HG02885 (cell line): ENCODE measurements at regions not wholly inside any gene's neighbourhood (a gene's known extent, or its start where the extent isn't known, plus 50 kb on each side); places are given as distances from the start of the nearest gene placed in this dataset.
"Not testable (repeated sequence)": the region's sequence is repeated elsewhere in the genome, so short reads cannot be mapped to it uniquely, and the experiment has no call there.

Experiments used
- ATAC-seq: cut with Tn5 transposase; IDR thresholded peaks from one replicate; pipeline ENCODE4 v1.9.1; 2021; ENCODE audit warnings: mild to moderate bottlenecking; ENCODE audit not compliant: unreplicated experiment, poor library complexity

DNA sequence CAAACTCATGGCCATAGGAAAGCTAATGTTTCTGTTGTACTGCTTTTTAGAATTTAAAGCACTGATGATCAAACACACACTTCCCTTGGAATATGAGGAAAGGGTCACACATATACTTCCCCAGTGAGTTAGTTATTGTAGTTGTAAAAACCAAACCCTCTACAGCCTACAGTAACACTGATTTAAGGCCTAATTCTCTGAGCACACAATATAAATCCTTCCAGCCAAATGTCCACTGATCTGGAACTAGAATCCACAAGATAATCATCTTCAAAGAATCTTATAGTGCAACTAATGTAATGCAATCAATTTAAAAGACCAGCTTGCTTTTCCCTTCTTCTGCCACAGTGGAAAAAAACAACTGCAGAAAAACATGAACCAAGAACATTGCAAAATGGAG, 219.3 kb downstream of the CAAP1 start:
- ATAC-seq = no peak

DNA sequence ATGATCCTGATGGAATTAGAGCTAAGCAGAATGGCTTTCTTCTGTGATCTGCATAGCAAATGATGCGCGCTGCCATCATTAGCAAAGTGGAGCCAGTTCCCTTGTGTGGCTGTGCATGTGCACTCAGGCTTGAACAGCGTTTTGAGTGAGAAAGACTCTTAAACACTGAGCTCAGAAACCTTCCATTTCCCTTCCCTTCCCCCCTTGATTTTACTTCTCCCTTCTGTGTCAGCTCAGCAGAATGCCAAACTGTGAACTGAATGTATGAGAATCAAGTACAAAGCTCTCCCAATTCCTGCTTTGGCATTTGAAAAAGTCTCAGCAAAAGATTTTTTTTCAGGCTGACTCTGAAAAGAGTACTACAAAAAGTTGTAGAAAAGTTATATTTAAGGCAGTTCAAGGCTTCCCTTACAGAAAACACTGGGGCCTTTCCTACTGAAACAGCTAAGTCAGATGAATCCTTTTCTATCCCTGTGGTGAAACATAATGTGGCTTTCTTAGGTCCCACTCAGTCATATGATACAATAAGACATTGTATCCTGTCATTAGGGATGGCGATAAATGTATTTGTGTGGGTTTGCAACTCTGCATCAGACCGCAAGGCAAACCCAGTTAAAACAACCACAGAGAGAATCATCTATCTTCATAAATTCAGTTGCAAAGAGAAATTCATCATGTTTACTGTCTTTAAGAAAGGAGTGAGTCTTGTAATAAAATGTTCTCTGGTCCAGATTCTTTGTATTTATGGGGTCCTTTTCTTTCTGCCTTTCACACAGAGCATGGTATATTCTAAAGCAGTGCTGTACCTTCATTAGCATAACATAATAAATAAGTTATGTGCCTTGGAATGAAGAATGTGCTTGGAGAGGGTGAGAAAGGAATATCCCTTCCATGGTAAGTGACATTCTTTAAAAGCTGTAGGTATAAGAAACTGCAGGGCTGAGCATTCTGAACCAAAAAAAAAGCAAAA, 222.6 kb downstream of the CAAP1 start:
- peak; percentile 81 for ATAC-seq

GRCh38 chr9:26667882-26668281, 224.7 kb downstream of the CAAP1 start:
- no peak for ATAC-seq

GRCh38 chr9:26665666-26666065, 226.9 kb downstream of the CAAP1 start:
- no peak for ATAC-seq

- ATAC-seq = not testable (repeated sequence)
Observed at GRCh38 chr9:26664087-26664773, 228.4 kb downstream of the CAAP1 start.

DNA sequence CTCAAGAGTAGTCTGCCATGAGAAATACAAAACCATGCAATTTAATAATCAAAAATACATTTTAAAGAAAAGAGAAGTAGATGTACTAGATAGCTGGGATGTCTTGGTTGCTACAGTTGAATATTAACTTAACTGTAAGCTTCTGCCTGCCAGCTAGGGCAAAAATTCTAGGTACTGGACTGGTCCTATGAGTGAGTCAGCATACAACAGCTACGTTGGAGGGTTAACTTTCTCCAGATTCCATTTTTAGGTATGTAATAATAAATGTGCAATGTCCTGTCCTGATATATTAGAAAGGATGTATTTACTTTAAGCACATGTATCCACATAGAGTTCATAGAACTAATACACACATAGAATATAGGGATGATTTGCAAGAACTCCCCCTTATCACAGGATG, 230.1 kb downstream of the CAAP1 start:
- ATAC-seq = no peak

DNA sequence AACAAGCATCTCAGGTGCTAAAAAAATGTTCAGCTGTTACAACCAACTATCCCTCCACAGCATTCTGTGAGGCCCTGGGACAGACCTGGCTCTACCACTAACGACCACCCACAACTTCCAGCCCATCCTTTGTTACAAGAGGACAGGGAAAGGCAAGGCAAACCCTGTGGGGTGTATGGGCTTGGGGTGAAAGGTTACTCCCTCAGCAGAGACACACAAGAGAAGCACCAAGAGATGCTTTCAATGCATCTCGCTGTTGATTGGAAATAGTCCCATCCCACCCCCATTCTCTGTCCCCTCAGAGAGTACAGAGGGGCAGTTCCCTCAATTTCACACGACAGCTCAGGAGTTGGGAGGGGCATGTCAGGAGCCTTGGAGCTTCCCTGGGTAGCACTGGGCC, 234.1 kb downstream of the CAAP1 start:
- ATAC-seq = no peak

GRCh38 chr9:26657958-26658357, 234.6 kb downstream of the CAAP1 start:
- ATAC-seq = no peak

DNA sequence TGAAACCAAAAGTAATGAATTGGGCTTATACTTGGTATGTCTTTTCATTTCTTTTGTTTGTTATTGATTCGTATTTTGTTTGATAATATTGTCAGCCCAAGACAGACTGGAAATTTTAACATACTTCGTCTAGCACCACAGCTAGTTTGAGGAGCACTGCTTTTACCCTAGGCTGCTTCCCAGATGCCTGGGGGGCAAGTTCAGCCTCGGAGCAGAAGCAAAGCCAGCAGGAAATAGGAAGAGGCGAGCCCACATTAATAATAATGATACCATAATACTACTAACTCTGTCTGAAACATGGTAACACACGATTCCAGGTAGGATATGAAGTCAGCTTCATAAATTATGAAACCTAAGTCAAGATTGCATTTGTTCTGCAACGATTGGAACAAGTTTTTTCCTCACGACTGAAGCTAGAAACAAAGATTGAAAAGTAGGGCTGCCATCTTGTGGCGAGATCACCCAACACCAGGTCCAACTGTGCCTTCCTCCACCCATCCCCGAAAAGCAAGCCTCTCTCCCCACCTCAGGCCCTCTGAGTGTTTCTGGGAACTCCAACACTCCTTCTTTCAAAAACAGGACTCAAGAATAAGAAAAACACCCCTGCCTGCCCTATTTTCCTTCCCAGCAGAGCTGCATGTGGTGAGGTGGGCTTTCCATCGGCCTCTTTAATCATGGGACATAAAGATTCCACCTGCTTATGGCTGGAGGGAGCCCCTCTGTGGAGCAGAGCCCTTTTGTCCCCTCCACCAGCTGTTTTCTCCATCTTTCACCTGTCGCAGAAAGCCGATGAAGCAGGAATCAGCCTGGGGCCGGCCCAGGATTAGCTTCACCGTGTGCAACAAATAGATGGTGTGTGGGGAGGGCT, 236.4 kb downstream of the CAAP1 start:
- ATAC-seq = no peak

GRCh38 chr9:26655166-26655565, 237.4 kb downstream of the CAAP1 start:
- ATAC-seq = no peak

DNA sequence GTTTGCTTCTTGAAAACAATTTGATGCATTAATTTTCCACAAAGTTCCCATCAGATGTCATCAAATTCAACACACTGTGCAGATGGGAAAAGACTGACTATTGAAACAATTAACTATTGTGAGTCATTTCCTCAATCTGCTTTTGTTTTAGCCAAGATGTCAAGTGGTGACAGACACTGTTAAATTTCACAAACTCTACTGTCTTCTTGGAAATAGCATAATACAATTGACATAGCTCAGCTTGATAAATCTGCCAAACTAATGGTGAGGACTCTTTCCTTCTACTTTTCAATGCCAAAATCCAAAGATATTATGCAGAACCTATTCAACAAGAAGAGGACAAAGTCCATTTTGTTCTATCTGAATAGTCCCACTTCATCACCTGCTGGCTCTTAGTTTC, 242.3 kb downstream of the CAAP1 start:
- no peak for ATAC-seq

DNA sequence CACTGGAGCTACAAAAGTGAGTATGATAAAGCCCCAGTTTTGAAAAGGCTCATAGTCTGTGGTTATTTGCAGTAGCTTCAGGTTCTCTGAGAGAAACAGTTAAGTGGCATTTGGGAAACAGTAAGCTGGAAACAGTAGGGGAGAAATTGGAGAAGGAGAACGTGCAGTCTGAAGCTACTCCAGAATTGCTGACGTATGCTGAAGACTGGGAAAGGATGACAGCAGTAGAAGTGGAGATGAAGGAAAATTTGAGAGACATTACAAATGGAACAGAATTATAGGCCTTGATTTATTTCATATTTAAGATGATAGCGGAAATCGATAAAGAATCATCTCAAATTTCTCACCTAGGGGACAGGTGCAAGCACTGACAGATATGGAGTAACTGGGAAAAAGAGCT, 248.8 kb downstream of the CAAP1 start:
- ATAC-seq = no peak

DNA sequence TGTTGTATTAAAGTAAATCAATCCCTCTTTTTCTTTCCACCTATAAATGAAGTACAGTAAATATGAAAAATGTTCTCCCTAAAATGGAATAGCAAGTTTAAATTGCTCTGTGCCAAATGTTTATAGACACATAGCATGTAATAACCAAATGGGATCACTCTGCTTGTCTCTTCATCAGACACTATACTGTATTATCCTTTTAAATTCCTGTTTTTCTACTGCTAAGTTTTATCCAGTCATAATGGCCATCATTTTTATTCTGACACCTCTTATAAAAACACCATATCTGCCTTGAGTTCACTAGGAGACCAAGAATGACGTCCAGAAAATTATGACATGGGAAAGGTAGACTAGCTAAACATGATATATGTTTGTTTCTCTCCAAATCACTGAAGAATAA, 252.8 kb downstream of the CAAP1 start:
- ATAC-seq = no peak

- ATAC-seq = no peak
Observed at GRCh38 chr9:26637101-26637500, 255.5 kb downstream of the CAAP1 start.

GRCh38 chr9:26613851-26614350, 278.7 kb downstream of the CAAP1 start:
- ATAC-seq = not testable (repeated sequence)

DNA sequence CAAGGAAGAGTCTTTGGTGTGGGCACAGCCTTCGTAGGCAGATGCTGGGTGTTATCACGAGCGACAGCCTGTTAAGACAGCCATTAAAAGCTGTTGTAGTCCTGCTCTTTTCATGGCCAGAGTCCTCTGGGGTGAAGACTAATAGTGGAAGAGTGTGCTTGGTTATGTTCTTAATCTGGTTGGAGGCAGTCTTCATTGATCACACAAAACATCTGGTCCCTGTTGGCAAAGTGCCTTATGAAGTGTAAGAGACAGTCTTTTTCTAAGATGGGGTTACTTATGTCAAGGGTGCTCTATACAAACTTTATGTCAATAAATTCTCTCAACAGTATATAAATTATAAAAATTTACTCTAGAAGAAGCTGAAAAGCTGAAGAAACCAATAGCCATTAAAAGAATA, 280.4 kb downstream of the CAAP1 start:
- ATAC-seq = no peak

- no peak for ATAC-seq
Observed at GRCh38 chr9:26606756-26607155, 285.8 kb downstream of the CAAP1 start.

DNA sequence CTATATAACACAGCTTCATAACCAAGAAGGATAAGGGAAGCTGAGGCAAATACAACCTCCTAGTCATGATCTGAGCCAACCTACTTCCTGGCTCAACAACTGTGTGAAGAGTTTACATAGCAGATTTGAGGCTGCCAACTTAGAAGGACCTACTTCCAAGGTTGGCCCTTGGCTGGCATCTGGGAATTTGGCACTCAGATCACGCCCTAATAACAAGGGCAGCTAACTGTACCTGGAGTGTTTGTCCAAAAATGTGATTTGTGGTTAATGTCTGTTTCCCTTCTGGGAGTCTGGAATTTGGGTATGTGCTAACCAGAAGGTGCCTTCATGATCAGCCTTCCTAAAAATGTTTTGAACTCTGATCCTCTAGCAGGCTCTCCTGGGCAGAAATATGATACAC, 287.2 kb downstream of the CAAP1 start:
- ATAC-seq = no peak

GRCh38 chr9:26604076-26604662, 288.4 kb downstream of the CAAP1 start:
- ATAC-seq = no peak

DNA sequence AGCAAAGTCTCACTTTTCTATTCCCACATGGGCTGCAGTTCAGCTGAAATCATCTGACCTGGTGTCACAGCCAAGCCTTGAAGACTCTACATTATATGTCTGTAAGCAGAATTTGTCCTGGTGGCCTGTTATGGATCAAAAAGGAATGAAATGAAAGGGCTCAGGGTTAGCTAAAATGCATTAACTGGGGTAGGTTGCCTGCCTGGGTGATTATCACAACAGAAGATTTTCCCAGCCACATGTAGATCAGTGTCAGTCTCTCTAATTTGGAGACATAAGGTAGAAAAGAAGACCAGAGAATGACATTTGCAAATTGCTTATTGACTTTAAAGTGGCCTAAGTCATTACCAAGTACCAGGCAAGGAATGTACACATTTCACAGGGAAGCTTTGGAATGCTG, 289.0 kb downstream of the CAAP1 start:
- ATAC-seq = no peak
